Transverse colon (tissue), 4 donors: ENCODE measurements at regions not wholly inside any gene's neighbourhood (a gene's known extent, or its start where the extent isn't known, plus 50 kb on each side); places are given as distances from the start of the nearest gene placed in this dataset.

Experiments used
- CTCF ChIP-seq, 5 experiments: fragments of 200-600 bp in 3 of 5; fragments of 450-650 bp in 2 of 5; sonication (generic) in 3 of 5; IDR thresholded peaks; 1 replicate in 2 of 5; 2 replicates in 3 of 5; pipeline ENCODE4 v1.5.1; 2016 to 2017; ENCODE audit warnings: antibody characterized with exemption in 5 of 5, inconsistent platforms in 3 of 5, mild to moderate bottlenecking in 2 of 5, moderate library complexity in 1 of 5
- POLR2AphosphoS5 ChIP-seq, 3 donors: sonication (generic); formaldehyde crosslinking; IDR thresholded peaks; one replicate each; pipeline ENCODE4 v1.6.1; 2016; ENCODE audit warnings: antibody characterized with exemption in 3 of 3

DNA sequence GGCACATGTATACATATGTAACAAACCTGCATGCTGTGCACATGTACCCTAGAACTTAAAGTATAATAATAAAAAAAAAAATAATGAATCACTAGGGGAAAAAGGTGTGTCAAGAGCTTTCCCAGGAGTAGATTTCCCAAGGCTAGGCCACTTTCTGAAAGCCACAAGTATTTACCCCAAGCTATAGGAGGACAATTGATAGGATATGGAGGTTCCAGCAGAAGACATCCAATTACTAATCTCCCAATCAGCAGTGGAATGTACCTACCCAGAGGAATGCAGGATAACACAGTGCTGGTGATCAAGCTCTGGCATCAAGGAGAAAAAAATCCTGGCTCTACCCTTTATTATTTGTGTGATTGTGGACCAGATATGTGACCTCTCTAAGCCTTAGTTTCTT lies 562.7 kb downstream of the RFPL4B start:
- TF ChIP-seq CTCF (IDR thresholded peaks at IDR 0.05) (no peak), POLR2AphosphoS5 (IDR thresholded peaks at IDR 0.05) (no peak)
